Midbrain (tissue), 1 donor: ENCODE measurements at regions not wholly inside any gene's neighbourhood (a gene's known extent, or its start where the extent isn't known, plus 50 kb on each side); places are given as distances from the start of the nearest gene placed in this dataset.
"Not testable (repeated sequence)": the region's sequence is repeated elsewhere in the genome, so short reads cannot be mapped to it uniquely, and the experiment has no call there.

ENCODE experiments used
- DNase-seq: peaks from one replicate; lab custom pipeline; 2025; lab: John Stamatoyannopoulos, UW

- no peak for DNase-seq
Observed at GRCh38 chr4:93888308-93888707, 59.8 kb downstream of the ATOH1 start.

DNA sequence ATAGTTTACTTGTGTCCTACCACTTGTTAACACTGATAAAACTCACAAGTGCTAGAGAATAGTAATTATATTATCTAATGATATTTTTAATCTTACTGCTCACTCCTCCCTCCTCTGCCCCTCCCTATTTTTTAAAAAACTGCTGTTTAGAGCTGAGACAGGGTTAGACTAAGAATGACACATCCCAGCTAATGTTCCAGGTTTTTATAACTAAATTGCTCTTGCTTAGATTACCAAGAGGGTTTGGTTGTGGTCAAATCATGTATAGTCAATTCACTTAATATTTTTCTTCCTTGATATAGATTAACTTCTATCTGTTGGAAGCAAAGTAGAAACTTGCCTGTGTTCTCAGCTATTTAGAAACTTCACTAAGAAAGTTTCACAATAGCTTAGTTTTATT lies 60.2 kb downstream of the ATOH1 start:
- DNase-seq, result no peak

GRCh38 chr4:93891244-93891643 lies 62.7 kb downstream of the ATOH1 start:
- no peak for DNase-seq

DNA sequence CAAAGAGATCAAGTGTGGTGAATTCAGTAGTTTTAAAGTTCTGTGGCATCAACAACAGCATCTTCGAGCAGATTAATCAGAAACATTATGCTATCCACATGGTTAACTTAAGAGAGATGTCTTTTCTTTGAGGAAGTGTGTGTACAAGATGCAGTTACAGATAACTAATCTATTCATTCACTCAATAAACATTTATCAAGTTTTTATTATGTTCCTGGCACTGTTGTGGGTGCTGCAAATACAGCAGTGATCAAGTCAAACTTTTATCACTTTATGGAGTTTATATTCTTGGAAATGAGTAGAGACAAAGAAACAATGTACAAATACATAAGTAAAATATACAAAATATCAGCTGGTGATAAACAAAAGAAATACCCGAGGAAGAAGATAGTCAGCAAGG lies 66.4 kb downstream of the ATOH1 start:
- no peak for DNase-seq

DNA sequence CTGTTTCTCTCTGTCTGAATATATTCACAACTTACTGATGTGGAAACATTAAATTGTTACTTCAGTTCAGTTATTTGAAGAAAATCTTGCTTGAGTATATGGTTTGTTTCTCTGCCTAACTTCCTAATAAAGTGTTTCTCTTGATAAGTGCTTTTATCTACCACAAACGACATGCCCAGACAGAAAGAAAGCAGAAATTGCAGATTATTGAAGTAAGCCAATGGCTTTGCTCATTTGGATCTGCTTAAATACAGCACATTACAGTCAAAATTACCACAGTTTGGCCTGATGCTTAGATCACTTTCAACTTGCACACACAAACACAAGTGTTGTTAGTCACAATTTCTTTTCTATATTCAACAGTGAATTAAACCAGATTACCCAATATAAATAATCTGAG lies 68.0 kb downstream of the ATOH1 start:
- DNase-seq, result no peak

DNA sequence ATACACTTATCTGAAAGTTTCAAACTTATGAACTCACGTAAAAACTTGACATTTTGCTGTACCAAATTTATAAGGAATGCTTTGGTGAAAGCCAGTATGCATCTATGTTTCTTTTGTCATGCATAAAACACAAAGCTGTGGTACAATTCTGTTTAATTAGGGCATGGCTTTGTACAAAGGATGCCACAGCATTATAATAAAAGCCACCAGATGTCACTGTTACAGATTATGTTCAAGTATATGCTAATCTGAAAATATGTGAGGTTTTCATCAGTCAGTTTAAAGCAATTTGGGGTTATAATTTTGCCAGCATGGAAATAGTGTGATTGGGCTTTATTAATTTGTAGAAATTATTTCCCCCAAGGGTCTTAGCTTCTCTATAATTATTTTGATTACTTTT lies 69.0 kb downstream of the ATOH1 start:
- DNase-seq, result no peak

DNA sequence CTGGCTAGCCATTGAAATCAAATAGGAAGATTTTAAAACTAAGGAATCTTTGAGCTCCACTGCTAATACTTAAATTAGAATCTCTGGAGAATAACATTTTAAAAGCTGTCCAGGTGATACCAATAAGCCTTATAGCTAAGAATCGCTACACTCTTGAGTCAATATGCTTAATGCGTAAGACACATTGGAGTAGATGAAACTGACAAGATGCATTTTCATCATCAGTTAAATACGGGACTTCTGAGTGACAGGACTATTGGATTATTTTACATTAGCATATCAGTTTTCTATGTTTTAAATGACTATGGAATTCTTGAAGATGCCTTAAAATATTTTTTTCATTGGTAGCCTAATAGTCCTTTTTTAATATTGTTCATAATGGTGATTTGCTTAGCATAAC lies 80.2 kb downstream of the ATOH1 start:
- DNase-seq, result no peak

DNA sequence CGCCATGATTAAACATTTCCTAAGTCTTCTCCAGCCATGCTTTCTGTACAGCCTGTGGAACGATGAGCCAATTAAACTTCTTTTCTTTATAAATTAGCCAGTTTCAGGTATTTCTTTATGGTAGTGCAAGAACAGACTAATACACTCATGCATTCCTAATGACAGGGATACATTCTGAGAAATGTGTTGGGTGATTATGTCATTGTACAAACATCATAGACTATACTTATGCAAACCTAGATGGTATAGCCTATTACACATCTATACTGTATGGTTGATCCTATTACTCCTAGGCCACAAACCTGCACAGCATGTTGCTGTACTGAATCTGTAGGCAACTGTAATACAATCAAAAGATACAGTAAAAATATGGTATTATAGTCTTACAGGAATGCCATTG lies 83.1 kb downstream of the ATOH1 start:
- no peak for DNase-seq

- no peak for DNase-seq
Observed at GRCh38 chr4:93912146-93912545, 83.6 kb downstream of the ATOH1 start.

DNA sequence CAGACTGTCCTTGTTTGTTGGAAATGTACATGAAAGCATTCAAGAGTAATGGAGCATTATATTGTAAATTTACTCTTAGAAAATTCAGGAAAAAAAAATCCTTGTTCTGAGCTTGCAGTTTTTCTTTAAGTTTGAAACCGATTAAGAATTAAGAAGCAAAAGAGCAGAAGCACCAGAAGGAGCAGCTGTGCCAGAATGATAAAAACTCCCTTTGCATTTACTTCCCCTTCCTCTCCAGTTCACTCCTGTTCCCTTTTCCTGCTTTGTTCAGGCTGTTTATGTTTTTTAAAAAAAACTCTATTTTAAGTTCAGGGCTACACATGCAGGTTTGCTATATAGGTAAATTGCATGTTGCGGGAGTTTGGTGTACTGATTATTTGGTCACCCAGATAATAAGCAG lies 90.3 kb downstream of the ATOH1 start:
- no peak for DNase-seq

GRCh38 chr4:93923570-93923969 lies 95.0 kb downstream of the ATOH1 start:
- not testable (repeated sequence) for DNase-seq

DNA sequence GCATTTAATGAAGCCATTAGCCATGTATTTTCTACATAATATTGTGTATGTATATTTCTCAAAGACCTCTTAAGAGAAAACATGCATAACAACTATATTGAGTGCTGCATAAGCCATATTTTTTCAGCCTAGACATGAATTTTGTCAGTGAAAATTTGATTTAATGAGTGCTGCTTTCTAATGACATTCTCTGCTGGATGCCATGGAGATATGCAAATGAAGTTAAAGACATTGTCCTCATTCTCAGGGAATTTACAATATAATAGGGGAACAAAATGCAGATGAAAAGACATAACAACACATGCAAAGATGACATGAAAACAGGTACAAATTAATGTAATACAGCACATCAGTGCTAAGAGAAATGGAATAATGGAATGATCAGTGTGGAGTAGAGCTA lies 118.7 kb downstream of the ATOH1 start:
- DNase-seq, result no peak

- DNase-seq, result not testable (repeated sequence)
Observed at GRCh38 chr4:93950239-93950638, 121.7 kb downstream of the ATOH1 start.

DNA sequence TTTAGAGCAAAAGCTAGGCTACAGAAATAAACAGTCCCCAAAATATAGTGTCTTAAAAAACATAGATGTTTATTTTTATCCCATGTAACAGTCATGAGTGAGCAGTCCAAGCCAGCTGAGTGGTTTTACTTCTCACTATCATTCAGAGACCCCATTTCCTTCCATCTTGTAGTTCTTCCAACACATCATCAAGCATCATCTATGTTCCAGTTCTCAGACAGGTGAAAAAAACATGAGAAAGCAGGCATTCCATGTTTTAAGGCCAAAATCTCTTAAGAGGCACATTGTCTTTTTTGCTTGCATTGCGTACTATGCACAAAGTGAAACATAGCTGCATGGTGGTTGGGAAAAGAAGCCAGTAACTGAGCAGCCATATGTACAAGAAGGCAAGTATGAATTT lies 128.6 kb downstream of the ATOH1 start:
- no peak for DNase-seq

GRCh38 chr4:93960450-93960849 lies 131.9 kb downstream of the ATOH1 start:
- DNase-seq, result no peak

GRCh38 chr4:93960916-93961315 lies 132.4 kb downstream of the ATOH1 start:
- no peak for DNase-seq

DNA sequence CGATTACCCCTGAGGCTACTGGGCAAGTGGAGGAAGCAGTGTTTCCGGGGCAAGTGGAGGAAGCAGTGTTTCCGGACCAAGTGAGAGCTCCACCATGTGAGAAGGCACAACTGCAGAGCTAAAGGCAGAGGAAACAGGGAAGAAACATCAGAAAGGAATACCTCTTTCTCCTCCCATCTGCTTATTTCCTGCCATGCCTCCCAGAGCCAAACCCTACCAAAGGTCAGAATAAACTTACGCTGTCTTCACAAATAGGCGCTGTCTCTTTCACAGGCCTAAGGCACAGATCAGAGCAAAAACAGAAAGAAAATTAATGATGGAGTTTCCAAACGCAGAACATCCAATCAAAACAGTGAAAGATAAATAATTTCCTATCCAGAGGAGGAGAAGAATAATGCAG lies 153.0 kb downstream of the ATOH1 start:
- DNase-seq, result no peak

GRCh38 chr4:93982255-93982654 lies 153.7 kb downstream of the ATOH1 start:
- no peak for DNase-seq

DNA sequence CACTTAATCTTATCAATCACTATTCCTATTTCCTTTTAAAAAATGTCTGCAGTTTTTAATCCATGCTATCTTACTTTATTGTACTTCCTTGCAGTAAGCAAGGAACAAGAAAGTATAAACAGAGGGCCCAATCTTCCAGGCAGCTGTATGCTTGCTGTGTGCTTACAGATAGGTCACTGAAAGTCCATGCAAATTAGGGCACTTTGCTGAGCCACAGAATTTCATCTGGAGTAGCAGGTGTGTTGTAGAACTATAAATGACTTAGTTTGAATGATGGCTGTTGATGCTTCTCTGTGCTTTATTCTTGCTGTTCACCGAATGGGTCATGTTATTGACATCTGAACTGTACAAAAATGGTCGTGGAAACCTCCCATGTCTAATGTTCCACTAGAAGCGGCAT lies 154.6 kb downstream of the ATOH1 start:
- no peak for DNase-seq

DNA sequence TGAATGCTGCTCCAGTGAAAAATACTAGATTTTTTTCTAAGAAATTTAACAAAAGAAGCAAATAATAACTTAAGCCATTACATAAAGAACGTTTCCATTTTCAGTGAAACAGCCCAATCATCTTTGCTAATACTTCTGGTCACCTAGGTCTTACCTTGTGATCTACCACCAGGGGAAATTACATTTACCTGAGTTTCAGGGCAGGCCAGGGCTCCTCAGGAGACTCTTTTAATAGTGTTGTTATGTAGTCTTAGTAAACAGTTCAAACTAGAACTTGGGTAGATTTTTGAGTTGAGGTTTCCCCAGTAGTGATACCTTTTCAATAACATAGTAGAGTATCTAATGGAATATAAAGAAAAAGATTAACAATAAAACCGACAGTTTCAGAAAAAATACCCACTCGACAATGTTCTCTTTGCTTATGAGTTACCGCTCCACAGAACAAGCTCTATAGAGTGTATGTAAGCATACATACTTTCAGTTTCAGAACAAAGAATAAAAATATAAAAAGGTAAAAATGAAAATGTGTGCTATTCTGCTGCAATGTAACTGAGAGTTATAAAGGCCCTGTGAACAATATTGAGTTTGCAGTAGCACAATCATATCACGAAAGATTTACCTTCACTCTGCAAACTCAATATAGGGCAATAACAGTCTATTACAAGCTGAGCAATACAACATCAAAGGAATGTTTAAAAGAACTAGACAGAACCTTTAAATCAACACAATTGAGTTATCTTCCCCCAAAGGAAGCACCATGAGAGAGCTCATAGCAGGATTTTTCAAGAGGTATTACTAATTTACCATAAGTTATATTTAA lies 165.8 kb downstream of the ATOH1 start:
- DNase-seq, result no peak

GRCh38 chr4:93996895-93997294 lies 168.3 kb downstream of the ATOH1 start:
- DNase-seq, result no peak

- no peak for DNase-seq
Observed at GRCh38 chr4:94000559-94000958, 172.0 kb downstream of the ATOH1 start.

GRCh38 chr4:94006932-94007331 lies 178.4 kb downstream of the ATOH1 start:
- no peak for DNase-seq

GRCh38 chr4:94011190-94011589 lies 182.6 kb downstream of the ATOH1 start:
- no peak for DNase-seq
